ENCODE measurements at regions not wholly inside any gene's neighbourhood (a gene's known extent, or its start where the extent isn't known, plus 50 kb on each side); places are given as distances from the start of the nearest gene placed in this dataset.
"Not testable (repeated sequence)": the region's sequence is repeated elsewhere in the genome, so short reads cannot be mapped to it uniquely, and the experiment has no call there.

GRCh38 chr10:30560326-30560725 lies 69.2 kb downstream of the LYZL2 start:
- DNase-seq, result no peak

- no peak for DNase-seq
These were observed 70.4 kb downstream of the LYZL2 start for GRCh38 chr10:30559180-30559579.

- DNase-seq, result peak; percentile 43
These were observed 71.1 kb downstream of the LYZL2 start for GRCh38 chr10:30558411-30558810.

GRCh38 chr10:30557884-30558283 lies 71.7 kb downstream of the LYZL2 start:
- no peak for DNase-seq

- DNase-seq, result no peak
These were observed 73.4 kb downstream of the LYZL2 start for GRCh38 chr10:30556189-30556588.

GRCh38 chr10:30555465-30555864 lies 74.1 kb downstream of the LYZL2 start:
- no peak for DNase-seq

GRCh38 chr10:30554440-30554825 lies 75.1 kb downstream of the LYZL2 start:
- no peak for DNase-seq

- DNase-seq, result no peak
These were observed 75.7 kb downstream of the LYZL2 start for GRCh38 chr10:30553626-30554439.

GRCh38 chr10:30553018-30553625 lies 76.4 kb downstream of the LYZL2 start:
- DNase-seq, result no peak

- no peak for DNase-seq
These were observed 78.4 kb downstream of the LYZL2 start for GRCh38 chr10:30550967-30551815.

- DNase-seq, result not testable (repeated sequence)
These were observed 80.3 kb downstream of the LYZL2 start for GRCh38 chr10:30549134-30549687.

- DNase-seq, result no peak
These were observed 83.0 kb downstream of the LYZL2 start for GRCh38 chr10:30546511-30546910.

- no peak for DNase-seq
These were observed 86.7 kb downstream of the LYZL2 start for GRCh38 chr10:30542895-30543288.

- no peak for DNase-seq
These were observed 87.3 kb downstream of the LYZL2 start for GRCh38 chr10:30542001-30542894.

- no peak for DNase-seq
These were observed 89.3 kb downstream of the LYZL2 start for GRCh38 chr10:30540276-30540675.

- DNase-seq, result no peak
These were observed 91.5 kb downstream of the LYZL2 start for GRCh38 chr10:30538086-30538485.

- DNase-seq, result no peak
These were observed 92.0 kb downstream of the LYZL2 start for GRCh38 chr10:30537586-30537985.

GRCh38 chr10:30537158-30537557 lies 92.4 kb downstream of the LYZL2 start:
- not testable (repeated sequence) for DNase-seq

GRCh38 chr10:30536578-30536977 lies 93.0 kb downstream of the LYZL2 start:
- DNase-seq, result no peak

GRCh38 chr10:30535677-30536076 lies 93.9 kb downstream of the LYZL2 start:
- no peak for DNase-seq

- peak; percentile 43 for DNase-seq
These were observed 94.9 kb downstream of the LYZL2 start for GRCh38 chr10:30534465-30535144.

All from NCI-H2171 treated with DMSO at 0.1 percent for 48 hours (cell line).